ENCODE measurements at regions not wholly inside any gene's neighbourhood (a gene's known extent, or its start where the extent isn't known, plus 50 kb on each side); places are given as distances from the start of the nearest gene placed in this dataset.
"Not testable (repeated sequence)": the region's sequence is repeated elsewhere in the genome, so short reads cannot be mapped to it uniquely, and the experiment has no call there.

GRCh38 chr11:106277484-106277883, 200.0 kb downstream of the AASDHPPT start:
- no peak for DNase-seq (ENCODE audit: low read depth)

DNA sequence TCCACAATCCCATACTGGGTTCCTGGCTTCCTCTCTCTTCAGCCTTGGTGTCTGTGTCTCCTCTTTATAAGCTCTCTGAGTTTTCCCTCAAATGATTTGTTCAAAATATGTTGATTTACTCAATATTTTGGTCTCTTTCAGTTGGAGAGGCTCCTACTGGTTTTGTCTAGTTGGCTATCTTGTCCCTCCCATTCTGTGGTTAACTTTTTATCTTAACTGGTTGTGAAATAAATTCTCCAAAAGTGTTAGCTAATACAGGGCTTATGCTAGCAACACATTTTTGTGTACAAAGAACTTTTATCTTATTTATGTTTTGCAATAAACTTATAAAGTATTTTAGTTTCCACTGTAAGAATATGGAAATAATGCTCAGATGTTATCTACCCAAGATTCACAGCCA, 200.9 kb downstream of the AASDHPPT start:
- no peak for DNase-seq (ENCODE audit: low read depth)

DNA sequence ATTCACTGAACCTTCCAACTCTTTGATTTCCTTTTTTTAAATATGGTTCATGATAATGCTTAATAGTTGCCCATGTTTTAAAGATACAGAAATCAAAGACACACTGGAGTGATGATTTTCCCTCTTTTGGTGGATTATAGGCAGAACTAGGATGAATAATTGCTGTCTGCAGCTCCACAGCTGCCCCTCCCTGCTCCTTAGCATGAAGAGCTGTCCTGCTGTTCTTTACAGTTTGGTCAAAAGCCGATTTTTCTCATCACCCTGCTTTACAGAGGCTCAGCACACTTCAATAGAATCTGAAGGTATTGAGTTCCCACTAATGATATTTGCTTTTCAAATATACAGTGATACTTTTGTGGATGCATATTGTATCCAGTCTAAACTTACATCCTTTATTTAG, 202.6 kb downstream of the AASDHPPT start:
- no peak for DNase-seq (ENCODE audit: low read depth)

GRCh38 chr11:106281455-106282173, 204.2 kb downstream of the AASDHPPT start:
- peak; percentile 79 for DNase-seq (ENCODE audit: low read depth)

- DNase-seq (ENCODE audit: low read depth) = no peak
Observed at GRCh38 chr11:106286881-106287504, 209.5 kb downstream of the AASDHPPT start.

DNA sequence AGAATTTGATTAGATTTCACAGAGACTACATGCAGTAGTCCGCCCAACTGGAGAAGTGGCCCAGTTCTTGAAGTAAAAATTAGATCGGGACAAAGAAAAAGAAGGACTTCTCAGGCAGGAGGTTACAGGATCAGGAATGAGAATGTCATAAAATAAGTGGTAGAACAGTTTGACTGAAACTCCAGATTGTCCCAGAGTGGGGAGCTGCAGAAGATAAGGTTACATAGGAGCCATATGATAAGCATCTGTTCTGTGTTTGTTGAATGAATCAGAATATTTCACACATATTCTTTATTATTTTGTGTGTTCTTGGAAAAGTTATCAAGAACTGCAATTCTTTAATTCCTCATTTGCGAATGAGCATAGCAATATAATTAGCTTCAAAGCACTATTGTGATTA, 210.6 kb downstream of the AASDHPPT start:
- no peak for DNase-seq (ENCODE audit: low read depth)

DNA sequence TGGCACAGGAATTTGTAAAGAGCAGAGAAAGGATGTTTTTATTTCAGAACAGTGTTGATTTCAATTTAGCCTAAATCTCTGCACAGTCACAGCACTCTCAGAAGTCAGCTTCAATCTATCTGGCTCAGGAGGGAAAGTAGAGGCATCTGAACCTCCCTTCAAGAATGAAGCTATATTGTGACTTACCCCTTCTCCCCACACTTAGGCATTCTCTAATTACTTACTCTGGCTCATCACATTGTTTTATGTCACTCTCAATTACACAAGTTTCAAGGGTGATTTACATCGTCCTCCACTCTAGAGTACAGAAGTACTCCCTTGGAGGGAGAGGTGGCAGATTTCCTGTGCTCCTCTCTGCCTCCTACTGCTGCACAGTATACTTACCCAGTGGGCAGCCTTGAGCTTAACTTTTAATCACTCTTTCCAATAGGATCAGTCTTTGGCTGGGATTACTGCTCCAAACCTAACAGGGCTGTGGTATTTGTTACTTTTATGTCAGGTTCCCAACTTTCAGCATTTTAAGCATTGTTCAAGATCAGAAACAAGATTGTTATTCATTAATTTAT, 211.4 kb downstream of the AASDHPPT start:
- no peak for DNase-seq (ENCODE audit: low read depth)

DNA sequence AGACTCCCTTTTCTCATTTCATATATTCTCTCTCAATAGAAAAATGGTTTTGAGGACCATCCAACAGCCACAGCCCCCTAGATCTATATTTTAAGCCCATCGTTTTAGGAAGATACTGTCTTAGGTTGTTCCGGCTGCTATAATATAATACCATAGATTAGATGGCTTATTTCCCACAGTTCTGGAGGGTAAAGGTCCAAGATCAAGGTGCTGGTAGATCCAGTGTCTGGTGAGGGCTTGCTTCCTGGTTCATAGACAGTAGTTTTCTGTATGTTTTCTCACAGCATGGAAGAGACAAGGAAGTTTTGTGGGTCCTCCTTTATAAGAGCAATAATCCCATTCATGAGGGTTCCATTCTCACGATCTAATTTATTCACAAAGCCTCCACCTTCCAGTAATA, 215.1 kb downstream of the AASDHPPT start:
- no peak for DNase-seq (ENCODE audit: low read depth)

DNA sequence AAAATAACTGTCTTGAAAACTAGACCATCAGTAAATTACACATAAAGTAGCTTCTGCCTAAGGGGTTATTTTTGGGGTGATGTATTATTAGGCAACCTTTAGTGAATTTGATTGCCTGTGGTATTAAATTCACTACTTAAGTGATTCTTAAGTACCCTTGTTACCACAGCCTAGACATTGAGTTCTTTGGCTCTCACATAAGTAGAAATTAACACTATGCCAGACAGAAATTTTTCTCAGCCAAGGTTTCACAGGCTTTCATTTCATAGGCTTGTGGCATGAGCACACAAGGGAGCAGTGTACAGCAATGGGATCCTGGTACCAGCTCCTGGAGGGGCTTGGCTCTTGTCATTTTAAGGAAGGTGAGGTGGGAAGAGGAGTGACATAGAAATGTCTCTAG, 218.5 kb downstream of the AASDHPPT start:
- no peak for DNase-seq (ENCODE audit: low read depth)

DNA sequence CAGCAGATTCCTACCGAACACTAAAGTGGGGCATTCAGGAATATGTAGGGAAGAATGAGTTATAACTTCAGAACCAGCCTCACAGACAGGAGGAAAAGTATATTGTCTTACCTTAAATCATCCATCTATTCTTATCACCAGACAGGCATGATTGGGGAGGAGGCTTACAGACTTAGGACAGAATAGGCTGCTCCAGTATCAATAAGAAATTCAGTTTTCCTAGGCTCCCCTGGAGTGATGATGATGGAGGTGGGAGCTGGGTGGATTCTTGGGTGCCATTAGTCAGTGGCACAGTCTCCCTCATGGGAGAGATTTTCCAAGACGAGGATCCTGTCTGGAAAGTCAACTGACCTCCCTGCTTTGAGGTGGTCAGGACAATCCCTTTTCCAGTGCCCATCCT, 225.0 kb downstream of the AASDHPPT start:
- DNase-seq (ENCODE audit: low read depth) = no peak

- DNase-seq (ENCODE audit: low read depth) = no peak
Observed at GRCh38 chr11:106304274-106304673, 226.8 kb downstream of the AASDHPPT start.

DNA sequence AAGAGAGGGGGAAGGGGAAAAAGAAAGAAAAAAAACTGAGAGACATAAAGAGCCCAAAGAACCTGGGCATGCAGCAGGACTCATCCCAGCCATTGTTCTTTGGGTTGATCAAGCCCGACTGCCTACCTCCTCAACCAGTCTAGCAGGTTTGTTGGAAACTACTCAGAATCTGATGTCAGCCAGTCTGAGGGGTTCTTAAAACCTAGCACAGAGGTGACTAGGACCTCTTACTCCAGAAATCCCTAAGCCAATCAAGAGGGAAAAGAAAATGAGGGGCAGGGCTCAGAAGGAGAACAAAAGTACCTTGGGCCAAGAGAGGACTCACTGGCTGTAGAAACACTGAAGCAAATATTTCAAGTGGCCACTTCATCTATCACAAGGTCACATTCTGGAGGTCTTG, 228.0 kb downstream of the AASDHPPT start:
- DNase-seq (ENCODE audit: low read depth) = no peak

- DNase-seq (ENCODE audit: low read depth) = no peak
Observed at GRCh38 chr11:106306942-106307341, 229.5 kb downstream of the AASDHPPT start.

- no peak for DNase-seq (ENCODE audit: low read depth)
Observed at GRCh38 chr11:106309070-106309684, 231.7 kb downstream of the AASDHPPT start.

- DNase-seq (ENCODE audit: low read depth) = peak; percentile 12
Observed at GRCh38 chr11:106311531-106312230, 234.2 kb downstream of the AASDHPPT start.

GRCh38 chr11:106317208-106317773, 239.8 kb downstream of the AASDHPPT start:
- not testable (repeated sequence) for DNase-seq (ENCODE audit: low read depth)

GRCh38 chr11:106321601-106322000, 244.1 kb downstream of the AASDHPPT start:
- no peak for DNase-seq (ENCODE audit: low read depth)

DNA sequence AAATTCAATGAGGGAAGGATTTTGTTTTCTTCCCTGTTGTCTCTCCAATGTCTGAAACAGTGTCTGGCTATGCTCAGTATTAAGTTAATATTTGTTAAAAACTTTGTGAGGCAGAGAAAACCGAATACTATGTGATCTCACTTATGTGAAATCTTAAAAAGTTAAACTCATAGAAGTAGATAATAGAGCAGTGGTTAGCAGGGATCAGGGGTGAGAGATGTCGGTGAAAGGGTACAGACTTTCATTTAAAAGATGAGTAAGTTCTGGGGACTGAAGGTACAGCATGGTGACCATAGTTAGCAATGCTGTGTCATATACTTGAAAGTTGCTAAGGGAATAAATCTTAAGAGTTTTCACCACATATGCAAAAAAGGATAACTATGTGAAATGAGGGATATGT, 244.6 kb downstream of the AASDHPPT start:
- no peak for DNase-seq (ENCODE audit: low read depth)

- DNase-seq (ENCODE audit: low read depth) = no peak
Observed at GRCh38 chr11:106326087-106326486, 248.6 kb downstream of the AASDHPPT start.

DNA sequence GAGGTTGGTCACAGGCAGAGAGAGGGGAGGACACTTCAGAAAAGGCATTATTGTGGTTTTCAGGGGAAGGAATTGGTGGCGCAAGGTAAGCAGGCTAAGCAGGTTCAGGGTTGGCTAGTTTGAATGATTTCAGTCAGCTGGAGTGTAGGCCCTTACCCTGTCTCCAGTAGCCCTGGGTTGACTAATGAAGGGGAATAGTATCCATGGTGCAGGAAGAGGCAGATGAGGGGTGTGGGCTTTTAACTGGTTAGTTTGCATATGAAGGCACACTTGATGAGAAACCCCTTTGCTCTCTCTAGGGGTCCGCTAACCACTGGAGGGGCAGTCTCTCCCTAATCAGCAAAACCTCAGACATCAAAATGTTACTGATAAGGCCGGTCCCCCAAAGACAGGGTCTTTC, 249.7 kb downstream of the AASDHPPT start:
- no peak for DNase-seq (ENCODE audit: low read depth)

- no peak for DNase-seq (ENCODE audit: low read depth)
Observed at GRCh38 chr11:106327637-106328036, 250.2 kb downstream of the AASDHPPT start.

All from fibroblast of the conjunctiva (primary cell).